ENCODE measurements at regions not wholly inside any gene's neighbourhood (a gene's known extent, or its start where the extent isn't known, plus 50 kb on each side); places are given as distances from the start of the nearest gene placed in this dataset.
"Not testable (repeated sequence)": the region's sequence is repeated elsewhere in the genome, so short reads cannot be mapped to it uniquely, and the experiment has no call there.

DNA sequence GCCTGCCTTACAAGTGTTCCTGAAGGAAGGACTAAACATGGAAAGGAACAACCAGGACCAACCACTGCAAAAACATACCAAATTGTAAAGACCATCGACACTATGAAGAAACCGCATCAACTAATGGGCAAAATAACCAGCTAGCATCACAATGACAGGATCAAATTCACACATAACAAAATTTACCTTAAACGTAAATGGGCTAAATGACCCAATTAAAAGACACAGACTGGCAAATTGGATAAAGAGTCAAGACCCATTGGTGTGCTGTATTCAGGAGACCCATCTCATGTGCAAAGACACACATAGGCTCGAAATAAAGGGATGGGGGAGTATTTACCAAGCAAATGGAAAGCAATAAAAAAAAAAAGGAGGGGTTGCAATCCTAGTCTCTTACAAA is 192.1 kb downstream of the MREG start:
- not testable (repeated sequence) for H3K36me3 ChIP-seq (ENCODE audit: control insufficient read depth, insufficient read depth, low read length); H3K4me1 ChIP-seq (ENCODE audit: control insufficient read depth, insufficient read depth, low read length); H3K4me3 ChIP-seq (ENCODE audit: low read length); H3K9me3 ChIP-seq (replicated peaks; ENCODE audit: control insufficient read depth, low read depth, low read length); DNase-seq; H3K27ac ChIP-seq (ENCODE audit: low read length); H3K27me3 ChIP-seq (ENCODE audit: control insufficient read depth, insufficient read depth, low read length)
- WGBS (ENCODE audit: insufficient coverage), result no CpG with 5 or more reads among the region's 4 CpGs

GRCh38 chr2:215819713-215820112 is 193.6 kb downstream of the MREG start:
- H3K27me3 ChIP-seq (ENCODE audit: control insufficient read depth, insufficient read depth, low read length); H3K4me1 ChIP-seq (ENCODE audit: control insufficient read depth, insufficient read depth, low read length); DNase-seq; H3K36me3 ChIP-seq (ENCODE audit: control insufficient read depth, insufficient read depth, low read length); H3K27ac ChIP-seq (ENCODE audit: low read length); H3K4me3 ChIP-seq (ENCODE audit: low read length); H3K9me3 ChIP-seq (replicated peaks; ENCODE audit: control insufficient read depth, low read depth, low read length): not testable (repeated sequence)
- 100% methylated on average over 2 of the region's 3 CpGs for WGBS (ENCODE audit: insufficient coverage)

- no peak for DNase-seq
- Histone ChIP-seq H3K27ac (ENCODE audit: low read length) (no peak overlapping the region), H3K36me3 (ENCODE audit: control insufficient read depth, insufficient read depth, low read length) (no peaks in the 10 kb centered on the region), H3K9me3 (replicated peaks; ENCODE audit: control insufficient read depth, low read depth, low read length) (no peaks in the 10 kb centered on the region), H3K27me3 (ENCODE audit: control insufficient read depth, insufficient read depth, low read length) (no peaks in the 10 kb centered on the region), H3K4me1 (ENCODE audit: control insufficient read depth, insufficient read depth, low read length) (peaks cover 3% of the 10 kb centered on the region), H3K4me3 (ENCODE audit: low read length) (no peak overlapping the region)
- WGBS (ENCODE audit: insufficient coverage), result no CpG with 5 or more reads among the region's 1 CpG
Measured at GRCh38 chr2:215817046-215817445, 196.3 kb downstream of the MREG start.

- Histone ChIP-seq H3K27ac (ENCODE audit: low read length) (no peak overlapping the region), H3K9me3 (replicated peaks; ENCODE audit: control insufficient read depth, low read depth, low read length) (no peaks in the 10 kb centered on the region), H3K36me3 (ENCODE audit: control insufficient read depth, insufficient read depth, low read length) (no peaks in the 10 kb centered on the region), H3K4me1 (ENCODE audit: control insufficient read depth, insufficient read depth, low read length) (peaks cover 3% of the 10 kb centered on the region), H3K27me3 (ENCODE audit: control insufficient read depth, insufficient read depth, low read length) (no peaks in the 10 kb centered on the region), H3K4me3 (ENCODE audit: low read length) (no peak overlapping the region)
- WGBS (ENCODE audit: insufficient coverage), result 78% methylated on average over 2 of the region's 5 CpGs
- no peak for DNase-seq
Measured at GRCh38 chr2:215816424-215816823, 196.9 kb downstream of the MREG start.

DNA sequence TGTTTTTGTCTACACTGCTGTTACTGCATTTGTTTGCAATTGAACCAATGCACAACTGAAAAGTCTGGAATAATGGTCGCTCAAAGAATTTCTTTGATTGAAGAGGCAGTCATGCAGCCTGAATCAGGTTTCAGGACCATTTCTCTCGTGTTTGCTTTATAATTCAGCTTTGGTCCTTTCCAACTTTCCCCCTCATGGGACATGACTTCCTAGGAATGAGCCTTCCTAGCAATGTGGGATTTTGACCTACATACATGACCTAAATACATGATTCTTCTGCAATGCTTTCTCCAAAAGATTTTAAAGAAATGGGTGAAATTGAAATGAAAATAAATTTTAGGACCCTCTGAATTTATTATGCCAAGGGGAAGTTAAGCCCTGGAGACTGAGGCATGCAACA is 197.4 kb downstream of the MREG start:
- DNase-seq, result no peak
- H3K27ac ChIP-seq (ENCODE audit: low read length), result no peak overlapping the region
- 32% methylated on average over 2 of the region's 2 CpGs for WGBS (ENCODE audit: insufficient coverage)

DNA sequence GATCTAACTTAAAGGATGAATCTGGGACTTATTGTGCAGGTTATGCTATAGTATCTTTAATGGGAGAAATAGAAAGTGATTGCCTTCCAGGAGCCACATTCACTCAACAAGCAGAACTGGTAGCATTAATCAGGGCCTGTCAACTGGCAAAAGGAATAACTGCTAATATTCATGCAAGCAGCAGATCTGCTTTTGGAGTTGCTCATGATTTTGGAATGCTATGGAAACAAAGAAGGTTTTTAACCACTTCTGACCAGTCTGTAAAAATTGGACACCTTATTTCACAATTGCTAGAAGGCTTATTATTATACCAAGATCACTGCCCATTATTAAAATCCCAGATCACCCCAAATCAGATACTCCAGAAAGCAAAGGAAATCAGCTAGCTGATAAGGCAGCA is 200.4 kb downstream of the MREG start:
- no peak overlapping the region for H3K4me3 ChIP-seq (ENCODE audit: low read length)
- no peaks in the 10 kb centered on the region for H3K9me3 ChIP-seq (replicated peaks; ENCODE audit: control insufficient read depth, low read depth, low read length)
- no peak for DNase-seq
- H3K27ac ChIP-seq (ENCODE audit: low read length), result no peak overlapping the region
- H3K36me3 ChIP-seq (ENCODE audit: control insufficient read depth, insufficient read depth, low read length), result no peaks in the 10 kb centered on the region
- H3K4me1 ChIP-seq (ENCODE audit: control insufficient read depth, insufficient read depth, low read length), result peaks cover 3% of the 10 kb centered on the region
- H3K27me3 ChIP-seq (ENCODE audit: control insufficient read depth, insufficient read depth, low read length), result no peaks in the 10 kb centered on the region

More for the DNA sequence above, 197.4 kb downstream of the MREG start:
- Histone ChIP-seq H3K9me3 (replicated peaks; ENCODE audit: control insufficient read depth, low read depth, low read length) (no peaks in the 10 kb centered on the region), H3K27me3 (ENCODE audit: control insufficient read depth, insufficient read depth, low read length) (no peaks in the 10 kb centered on the region), H3K36me3 (ENCODE audit: control insufficient read depth, insufficient read depth, low read length) (no peaks in the 10 kb centered on the region), H3K4me1 (ENCODE audit: control insufficient read depth, insufficient read depth, low read length) (peaks cover 3% of the 10 kb centered on the region), H3K4me3 (ENCODE audit: low read length) (no peak overlapping the region)

DNA sequence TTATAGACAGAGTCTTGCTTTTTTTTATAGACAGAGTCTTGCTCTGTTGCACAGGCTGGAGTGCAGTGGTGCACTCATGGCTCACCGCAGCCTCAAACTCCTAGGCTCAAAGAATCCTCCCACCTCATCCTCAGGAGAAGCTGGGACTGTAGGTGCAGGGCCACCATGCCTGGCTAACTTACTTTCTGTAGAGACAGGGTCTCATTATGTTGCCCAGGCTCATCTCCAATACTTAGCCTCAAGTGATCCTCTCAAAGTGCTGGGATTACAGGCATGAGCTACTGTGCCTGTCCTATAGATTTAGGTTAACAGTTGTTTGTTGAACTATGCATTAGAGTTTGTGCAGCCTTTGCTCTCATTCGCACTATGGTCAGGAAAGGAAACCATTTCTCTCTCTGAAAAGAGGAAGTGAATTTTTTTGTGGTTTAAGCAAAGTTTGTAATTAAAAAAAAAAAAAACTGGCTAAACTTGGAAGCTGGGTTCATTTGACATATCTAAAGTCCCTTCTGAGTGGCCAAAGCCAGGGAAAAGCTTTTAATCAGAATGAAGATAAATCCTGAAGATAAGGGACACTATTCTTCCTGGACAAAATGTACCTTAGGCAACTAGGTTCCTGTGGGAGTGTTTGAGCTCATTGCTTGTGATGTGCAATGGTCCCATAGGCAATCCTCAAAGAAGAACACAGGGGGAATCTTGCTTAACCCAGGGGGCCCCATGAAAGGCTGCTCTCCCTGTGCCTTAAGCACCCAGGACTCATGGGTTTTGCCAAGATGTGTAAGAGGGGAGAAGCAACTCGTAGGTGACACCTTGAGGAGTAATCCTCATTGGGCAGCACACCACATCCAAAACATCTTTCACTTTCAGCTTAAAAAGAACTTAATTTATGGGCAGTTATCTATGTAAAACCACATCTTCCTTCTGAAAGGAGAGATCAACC is 201.7 kb downstream of the MREG start:
- H3K36me3 ChIP-seq (ENCODE audit: control insufficient read depth, insufficient read depth, low read length), result no peaks in the 10 kb centered on the region
- H3K4me3 ChIP-seq (ENCODE audit: low read length), result no peak overlapping the region
- H3K27ac ChIP-seq (ENCODE audit: low read length), result no peak overlapping the region
- H3K4me1 ChIP-seq (ENCODE audit: control insufficient read depth, insufficient read depth, low read length), result peaks cover 3% of the 10 kb centered on the region
- no peak for DNase-seq
- no peaks in the 10 kb centered on the region for H3K27me3 ChIP-seq (ENCODE audit: control insufficient read depth, insufficient read depth, low read length)
- WGBS (ENCODE audit: insufficient coverage), result 88% methylated on average over 1 of the region's 3 CpGs
- no peaks in the 10 kb centered on the region for H3K9me3 ChIP-seq (replicated peaks; ENCODE audit: control insufficient read depth, low read depth, low read length)

DNA sequence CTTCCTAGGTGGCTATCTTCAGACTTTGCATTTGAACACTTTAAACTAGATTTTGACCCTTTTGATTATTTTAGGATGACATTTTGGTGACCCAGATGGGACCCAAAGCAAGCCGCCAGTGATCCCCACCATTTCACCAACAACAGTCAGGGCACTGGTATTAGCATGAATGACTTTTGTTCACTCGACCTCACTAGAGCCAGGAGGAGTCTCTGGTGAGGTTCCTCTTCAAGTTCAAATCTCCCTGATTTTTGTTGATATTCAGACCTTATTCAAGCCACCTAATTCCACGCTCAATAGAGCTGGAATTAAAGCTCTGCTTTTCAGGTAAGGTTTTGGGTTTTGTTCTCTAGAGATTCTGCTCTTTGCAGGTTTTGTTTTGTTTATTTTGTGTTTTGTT is 202.3 kb downstream of the MREG start:
- H3K4me1 ChIP-seq (ENCODE audit: control insufficient read depth, insufficient read depth, low read length), result no peaks in the 10 kb centered on the region
- WGBS (ENCODE audit: insufficient coverage), result no CpG with 5 or more reads among the region's 3 CpGs
- DNase-seq, result no peak
- H3K9me3 ChIP-seq (replicated peaks; ENCODE audit: control insufficient read depth, low read depth, low read length), result no peaks in the 10 kb centered on the region
- no peaks in the 10 kb centered on the region for H3K27me3 ChIP-seq (ENCODE audit: control insufficient read depth, insufficient read depth, low read length)
- H3K27ac ChIP-seq (ENCODE audit: low read length), result no peak overlapping the region
- no peaks in the 10 kb centered on the region for H3K36me3 ChIP-seq (ENCODE audit: control insufficient read depth, insufficient read depth, low read length)
- H3K4me3 ChIP-seq (ENCODE audit: low read length), result no peak overlapping the region

GRCh38 chr2:215808996-215809395 is 204.4 kb downstream of the MREG start:
- Histone ChIP-seq H3K27me3 (ENCODE audit: control insufficient read depth, insufficient read depth, low read length) (no peaks in the 10 kb centered on the region), H3K9me3 (replicated peaks; ENCODE audit: control insufficient read depth, low read depth, low read length) (no peaks in the 10 kb centered on the region), H3K4me3 (ENCODE audit: low read length) (no peak overlapping the region), H3K27ac (ENCODE audit: low read length) (no peak overlapping the region), H3K4me1 (ENCODE audit: control insufficient read depth, insufficient read depth, low read length) (no peaks in the 10 kb centered on the region), H3K36me3 (ENCODE audit: control insufficient read depth, insufficient read depth, low read length) (no peaks in the 10 kb centered on the region)
- no CpG with 5 or more reads among the region's 1 CpG for WGBS (ENCODE audit: insufficient coverage)
- no peak for DNase-seq

DNA sequence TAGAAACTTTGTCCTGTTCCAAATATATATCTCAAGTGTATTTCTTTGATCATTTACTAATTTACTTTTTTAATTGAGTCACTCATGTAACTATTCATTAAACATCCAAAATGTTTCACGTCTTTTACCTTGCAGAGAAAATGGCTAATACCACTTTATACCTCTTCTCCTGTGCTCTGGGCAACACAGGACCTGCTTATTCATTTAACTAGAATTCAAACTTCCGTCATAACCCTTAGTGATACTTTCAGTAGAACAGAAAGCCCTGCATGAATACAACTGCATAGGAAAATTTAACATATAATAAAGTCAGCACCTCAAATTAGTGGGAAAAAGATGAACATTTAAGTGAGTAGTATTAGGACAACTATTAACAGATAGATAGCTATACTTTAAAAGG is 205.2 kb downstream of the MREG start:
- WGBS (ENCODE audit: insufficient coverage), result 75% methylated on average over 1 of the region's 2 CpGs
- Histone ChIP-seq H3K36me3 (ENCODE audit: control insufficient read depth, insufficient read depth, low read length) (no peaks in the 10 kb centered on the region), H3K4me3 (ENCODE audit: low read length) (no peak overlapping the region), H3K9me3 (replicated peaks; ENCODE audit: control insufficient read depth, low read depth, low read length) (no peaks in the 10 kb centered on the region), H3K4me1 (ENCODE audit: control insufficient read depth, insufficient read depth, low read length) (no peaks in the 10 kb centered on the region), H3K27ac (ENCODE audit: low read length) (no peak overlapping the region), H3K27me3 (ENCODE audit: control insufficient read depth, insufficient read depth, low read length) (no peaks in the 10 kb centered on the region)
- no peak for DNase-seq

DNA sequence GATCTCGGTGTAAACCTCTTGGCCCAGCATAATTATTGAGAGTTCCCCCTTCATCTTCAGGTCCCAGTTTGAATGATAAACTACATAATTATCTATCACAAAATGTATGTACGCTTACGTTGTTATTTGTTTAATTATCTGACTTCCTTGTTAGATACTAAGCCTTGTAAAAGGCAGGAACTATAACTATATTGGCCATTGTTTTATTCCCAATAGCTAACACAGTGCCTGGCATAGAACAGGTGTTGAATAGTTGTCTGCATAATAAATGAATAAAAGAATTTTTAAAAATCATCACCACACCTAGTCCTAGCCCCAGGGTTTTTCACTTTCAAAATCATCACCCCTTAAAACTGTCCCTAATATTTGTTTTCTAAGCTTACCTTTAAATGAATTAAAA is 207.9 kb downstream of the MREG start:
- Histone ChIP-seq H3K36me3 (ENCODE audit: control insufficient read depth, insufficient read depth, low read length) (no peaks in the 10 kb centered on the region), H3K27me3 (ENCODE audit: control insufficient read depth, insufficient read depth, low read length) (no peaks in the 10 kb centered on the region), H3K4me3 (ENCODE audit: low read length) (no peak overlapping the region), H3K4me1 (ENCODE audit: control insufficient read depth, insufficient read depth, low read length) (no peaks in the 10 kb centered on the region), H3K9me3 (replicated peaks; ENCODE audit: control insufficient read depth, low read depth, low read length) (no peaks in the 10 kb centered on the region), H3K27ac (ENCODE audit: low read length) (no peak overlapping the region)
- WGBS (ENCODE audit: insufficient coverage), result no CpG with 5 or more reads among the region's 3 CpGs
- DNase-seq, result no peak

All from muscle of leg (tissue), 3 donors.